ENCODE measurements at regions not wholly inside any gene's neighbourhood (a gene's known extent, or its start where the extent isn't known, plus 50 kb on each side); places are given as distances from the start of the nearest gene placed in this dataset. TPM values are rescaled to one million over a fixed set of nuclear protein-coding genes. Genes with fewer than 3 reads are reported as not detected.
"Not testable (repeated sequence)": the region's sequence is repeated elsewhere in the genome, so short reads cannot be mapped to it uniquely, and the experiment has no call there.

- intact Hi-C loops (cut with DNase I): no loop called here
- H3K9ac ChIP-seq (ENCODE audit: low read length in 3 of 3): no peak overlapping the region
- H3K36me3 ChIP-seq (ENCODE audit: control insufficient read depth in 2 of 3, insufficient read depth in 3 of 3, low read length in 3 of 3): no peaks in the 10 kb centered on the region
- H3K4me1 ChIP-seq (ENCODE audit: control insufficient read depth in 2 of 3, insufficient read depth in 2 of 3, low read depth in 1 of 3, low read length in 3 of 3): no peaks in the 10 kb centered on the region
- H3K4me3 ChIP-seq (ENCODE audit: low read length in 3 of 3): no peak overlapping the region
- no peaks in the 10 kb centered on the region for H3K27me3 ChIP-seq (ENCODE audit: control insufficient read depth, insufficient read depth, low read length)
- FAIRE-seq: no peak
- no peak for DNase-seq
- H3K9me3 ChIP-seq (ENCODE audit: control insufficient read depth in 2 of 3, insufficient read depth in 1 of 3, low read length in 3 of 3): no peaks in the 10 kb centered on the region
- TF ChIP-seq, protein P1, sequence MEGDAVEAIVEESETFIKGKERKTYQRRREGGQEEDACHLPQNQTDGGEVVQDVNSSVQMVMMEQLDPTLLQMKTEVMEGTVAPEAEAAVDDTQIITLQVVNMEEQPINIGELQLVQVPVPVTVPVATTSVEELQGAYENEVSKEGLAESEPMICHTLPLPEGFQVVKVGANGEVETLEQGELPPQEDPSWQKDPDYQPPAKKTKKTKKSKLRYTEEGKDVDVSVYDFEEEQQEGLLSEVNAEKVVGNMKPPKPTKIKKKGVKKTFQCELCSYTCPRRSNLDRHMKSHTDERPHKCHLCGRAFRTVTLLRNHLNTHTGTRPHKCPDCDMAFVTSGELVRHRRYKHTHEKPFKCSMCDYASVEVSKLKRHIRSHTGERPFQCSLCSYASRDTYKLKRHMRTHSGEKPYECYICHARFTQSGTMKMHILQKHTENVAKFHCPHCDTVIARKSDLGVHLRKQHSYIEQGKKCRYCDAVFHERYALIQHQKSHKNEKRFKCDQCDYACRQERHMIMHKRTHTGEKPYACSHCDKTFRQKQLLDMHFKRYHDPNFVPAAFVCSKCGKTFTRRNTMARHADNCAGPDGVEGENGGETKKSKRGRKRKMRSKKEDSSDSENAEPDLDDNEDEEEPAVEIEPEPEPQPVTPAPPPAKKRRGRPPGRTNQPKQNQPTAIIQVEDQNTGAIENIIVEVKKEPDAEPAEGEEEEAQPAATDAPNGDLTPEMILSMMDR (IDR thresholded peaks at IDR 0.05; ENCODE audit: borderline replicate concordance, extremely low read depth, insufficient read depth): no peak
- no peak overlapping the region for H3K27ac ChIP-seq (ENCODE audit: low read depth in 2 of 2, low read length in 2 of 2)
Observed at GRCh38 chr6:119407156-119407555, 57.6 kb upstream of the MAN1A1 start.

- DNase-seq; H3K27me3 ChIP-seq (ENCODE audit: control insufficient read depth, insufficient read depth, low read length); H3K9me3 ChIP-seq (ENCODE audit: control insufficient read depth in 2 of 3, insufficient read depth in 1 of 3, low read length in 3 of 3); H3K27ac ChIP-seq (ENCODE audit: low read depth in 2 of 2, low read length in 2 of 2); H3K4me3 ChIP-seq (ENCODE audit: low read length in 3 of 3); H3K9ac ChIP-seq (ENCODE audit: low read length in 3 of 3); FAIRE-seq; intact Hi-C loops (cut with DNase I); H3K4me1 ChIP-seq (ENCODE audit: control insufficient read depth in 2 of 3, insufficient read depth in 2 of 3, low read depth in 1 of 3, low read length in 3 of 3); H3K36me3 ChIP-seq (ENCODE audit: control insufficient read depth in 2 of 3, insufficient read depth in 3 of 3, low read length in 3 of 3): not testable (repeated sequence)
Observed at GRCh38 chr6:119405114-119405513, 55.6 kb upstream of the MAN1A1 start.

Small RNAs in the stretch of these regions (microRNA-seq; reads per million reads assigned to microRNA genes)
- gene MIR3144: not detected

Data from kidney (tissue), 13 donors.